Inferior parietal cortex (tissue), 1 donor: ENCODE measurements at regions not wholly inside any gene's neighbourhood (a gene's known extent, or its start where the extent isn't known, plus 50 kb on each side); places are given as distances from the start of the nearest gene placed in this dataset.

Experiments used
- DNase-seq: peaks from one replicate; pipeline ENCODE4 v3.0.0-alpha.2; 2016; ENCODE audit errors: extremely low spot score

DNA sequence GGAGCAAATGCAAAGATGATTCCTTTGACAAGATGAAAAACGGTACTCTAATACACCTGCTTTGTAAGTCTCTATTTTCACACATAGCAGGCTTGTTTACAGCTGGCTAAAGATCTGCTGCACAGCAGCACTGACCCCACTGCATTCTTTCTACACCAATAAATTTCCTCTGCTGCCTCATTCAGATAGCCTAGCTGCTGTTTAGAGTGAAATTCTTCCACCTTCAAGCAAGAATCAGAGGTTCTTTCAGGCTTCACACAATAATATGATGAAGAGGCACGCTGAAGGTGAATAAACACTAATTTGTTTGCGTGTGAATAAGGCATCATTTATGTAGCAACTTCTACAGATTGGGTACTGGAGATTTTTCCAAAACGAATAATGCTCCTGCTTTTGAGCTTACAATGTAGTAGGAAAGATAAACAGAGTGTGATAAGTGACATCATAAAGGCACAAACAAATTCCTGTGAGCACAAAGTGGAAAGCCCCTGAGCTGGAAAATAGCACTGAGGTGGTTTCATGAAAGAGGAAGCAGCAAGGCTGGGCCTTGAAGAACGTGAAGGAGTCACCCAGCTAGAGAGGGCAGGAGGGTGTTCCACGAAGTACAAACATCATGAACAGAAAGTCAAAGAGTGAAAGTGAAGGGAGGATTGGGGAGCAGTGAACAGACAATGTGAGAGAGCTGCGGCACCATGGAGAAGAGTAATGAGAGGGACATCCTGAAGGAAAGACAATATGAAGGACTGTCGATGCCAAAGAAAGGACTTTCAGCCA lies 543.4 kb downstream of the CD83 start:
- no peak for DNase-seq

DNA sequence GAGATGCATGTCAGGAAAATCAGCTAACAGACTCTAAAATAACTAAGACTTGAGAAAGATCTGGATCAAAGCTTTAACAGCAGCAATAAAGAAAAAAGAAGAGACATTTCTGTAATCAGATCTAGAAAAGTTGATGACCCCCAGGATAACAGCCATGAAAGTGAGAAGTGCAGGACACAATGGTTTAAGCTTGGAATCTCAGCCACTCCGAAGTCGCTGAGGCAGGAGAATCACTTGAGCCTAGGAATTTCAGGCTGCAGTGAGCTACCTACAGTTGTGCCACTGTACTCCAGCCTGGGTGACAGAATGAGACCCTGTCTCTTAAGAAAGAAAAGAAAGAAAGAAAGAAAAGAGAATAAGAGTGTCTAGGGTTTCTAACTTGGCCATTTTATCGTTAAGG lies 544.1 kb downstream of the CD83 start:
- no peak for DNase-seq

DNA sequence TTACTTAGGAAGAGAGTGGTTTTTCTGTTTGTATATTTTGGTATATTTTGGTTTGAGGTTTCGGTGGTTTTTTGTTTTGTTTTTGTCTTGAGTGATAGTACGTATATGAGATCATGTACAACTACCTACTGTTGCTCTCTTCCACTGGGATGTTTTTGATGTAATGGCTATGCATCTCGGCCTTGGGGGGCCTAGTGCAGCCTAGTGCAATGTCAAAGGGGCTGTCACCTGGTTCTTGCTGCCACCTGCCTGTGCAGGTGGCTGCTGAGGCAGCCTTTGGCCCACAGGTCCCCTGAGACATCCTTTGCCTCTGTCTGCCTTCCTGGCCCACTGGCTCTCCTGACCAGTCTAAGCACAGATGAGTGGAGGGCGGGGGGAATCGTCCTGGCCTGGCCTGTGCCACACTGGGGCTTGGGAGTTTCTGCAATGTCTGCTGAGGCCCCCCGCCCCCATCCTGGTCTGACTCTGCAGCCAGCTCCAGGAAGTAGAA lies 546.6 kb downstream of the CD83 start:
- no peak for DNase-seq

- DNase-seq: no peak
Observed at GRCh38 chr6:14664621-14665315, 547.2 kb downstream of the CD83 start.

GRCh38 chr6:14665827-14666724 lies 548.5 kb downstream of the CD83 start:
- DNase-seq: no peak

DNA sequence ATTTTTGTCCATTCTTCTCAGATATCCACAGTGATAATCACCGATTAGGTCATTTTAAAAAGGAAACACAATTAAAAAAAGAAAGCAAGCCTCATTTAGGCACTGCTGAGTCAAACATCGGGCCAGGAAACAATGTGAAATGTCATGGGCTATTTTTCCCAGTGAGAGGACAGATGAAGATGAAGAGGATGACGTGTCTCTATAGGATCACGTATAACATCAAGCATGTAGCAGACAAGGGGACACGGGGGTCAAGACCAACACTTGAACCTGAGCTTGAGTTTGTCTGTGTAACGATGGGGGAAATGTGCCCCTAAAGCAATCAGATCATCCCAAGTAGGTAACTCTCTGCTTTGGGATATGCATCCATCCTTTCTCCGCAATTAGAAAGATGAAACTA lies 553.2 kb downstream of the CD83 start:
- DNase-seq: no peak

GRCh38 chr6:14671261-14671681 lies 553.7 kb downstream of the CD83 start:
- DNase-seq: no peak

DNA sequence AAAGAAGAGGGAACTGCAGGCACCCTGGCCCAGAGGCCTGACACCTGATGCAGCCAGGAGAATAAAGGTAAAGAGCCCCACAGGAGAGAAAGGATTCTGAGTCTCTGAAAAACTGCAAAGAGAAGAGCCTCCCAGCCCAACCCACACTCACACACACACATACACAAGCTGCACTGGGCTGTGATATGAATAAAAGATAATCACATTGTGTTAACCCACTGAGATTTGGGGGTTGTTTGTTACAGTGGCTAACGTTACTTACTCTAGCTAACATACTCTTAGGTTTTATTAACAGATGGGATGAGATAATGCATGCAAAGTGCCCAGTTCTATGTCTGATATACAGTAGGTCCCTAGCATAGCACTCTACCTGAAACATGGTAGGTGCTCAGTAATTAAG lies 554.4 kb downstream of the CD83 start:
- no peak for DNase-seq

- DNase-seq: no peak
Observed at GRCh38 chr6:14673201-14673600, 555.6 kb downstream of the CD83 start.

DNA sequence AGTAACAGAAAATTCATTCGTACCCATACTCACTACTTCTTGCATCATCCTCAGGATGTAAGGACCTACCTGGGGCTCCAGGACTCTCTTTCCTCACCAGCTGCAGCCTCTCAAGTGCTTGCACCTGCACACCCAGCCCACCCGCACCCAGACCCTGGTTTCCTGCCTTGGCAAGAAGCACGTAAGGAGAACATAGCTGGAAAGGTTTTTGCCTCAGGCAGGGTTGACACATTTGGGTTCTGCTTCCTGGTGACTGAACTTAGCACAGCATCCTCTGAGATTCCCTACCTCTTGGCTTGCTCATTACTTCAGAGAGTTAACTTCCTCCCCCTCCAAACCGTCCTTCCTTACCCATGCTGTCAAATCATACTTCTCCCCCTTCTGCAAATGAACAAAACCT lies 556.9 kb downstream of the CD83 start:
- no peak for DNase-seq

DNA sequence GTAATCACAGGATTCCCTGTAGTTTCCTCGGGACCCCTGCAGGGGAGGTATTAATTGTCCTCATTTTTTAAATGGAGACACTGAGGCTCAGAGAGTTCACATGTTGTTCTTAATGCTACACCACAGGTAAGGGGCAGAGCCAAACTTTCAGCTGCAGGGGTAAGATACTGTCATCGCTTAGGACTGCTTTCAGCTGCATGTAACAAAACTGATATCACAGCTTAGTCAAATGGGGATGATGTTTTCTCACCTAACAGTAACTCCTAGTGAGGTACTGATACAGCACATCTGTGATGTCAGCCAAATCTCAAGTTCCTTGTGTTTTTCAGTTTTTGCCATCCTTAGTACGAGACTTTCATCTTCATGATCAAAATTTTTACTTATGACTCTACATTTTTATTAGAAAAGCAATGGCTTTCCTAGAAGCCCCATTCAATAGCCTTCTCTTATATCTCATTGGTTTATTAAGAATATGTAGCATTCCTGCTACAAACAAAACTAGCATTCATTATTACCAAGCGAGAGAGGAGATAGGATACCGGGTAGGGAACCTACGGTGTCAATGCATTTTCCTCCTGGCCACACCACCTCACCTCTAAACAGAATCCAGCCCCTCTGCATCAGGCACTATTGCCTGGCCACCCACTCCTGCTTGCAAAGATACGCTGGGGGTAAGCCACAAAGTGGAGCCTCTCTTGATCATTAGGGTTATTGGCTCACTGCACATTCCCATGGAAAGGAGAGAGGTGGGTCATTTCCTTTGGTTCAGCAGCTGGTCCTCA lies 557.5 kb downstream of the CD83 start:
- DNase-seq: no peak

- no peak for DNase-seq
Observed at GRCh38 chr6:14676064-14676463, 558.5 kb downstream of the CD83 start.

DNA sequence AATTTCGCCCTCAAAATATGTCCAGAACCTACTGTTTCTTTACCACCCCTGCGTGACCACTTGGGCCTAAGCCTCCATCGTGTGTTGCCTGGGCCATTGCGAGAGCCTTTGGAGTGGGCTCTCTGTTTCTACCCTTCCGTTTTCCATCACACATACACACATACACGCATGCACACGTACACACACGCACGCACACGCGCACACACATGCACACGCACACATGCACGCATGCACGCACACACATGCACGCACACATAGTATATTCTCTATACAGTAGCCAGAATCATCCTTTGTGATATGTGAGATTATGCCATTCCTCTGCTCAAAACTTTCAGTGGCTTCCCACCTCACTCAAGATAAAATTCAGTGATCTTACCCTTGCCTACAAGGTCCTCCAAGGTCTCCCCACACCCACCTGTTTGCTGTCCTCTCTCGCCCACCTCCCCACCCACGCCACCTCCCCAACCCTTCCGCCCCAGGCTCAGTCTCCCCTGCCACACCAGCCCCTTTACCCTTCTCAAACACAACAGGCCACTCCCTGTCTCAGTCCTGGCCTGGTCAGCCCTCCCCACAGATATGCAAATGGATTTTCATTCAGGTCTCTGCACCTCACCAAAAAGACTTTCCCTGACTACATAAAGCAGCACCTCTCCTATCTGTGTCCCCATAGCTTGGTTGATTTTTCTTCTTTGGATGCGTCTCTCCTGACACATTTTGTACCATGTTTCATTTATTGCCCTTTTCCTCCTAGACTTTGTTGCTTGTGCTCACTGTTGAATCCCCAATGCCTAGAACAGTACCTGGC lies 559.6 kb downstream of the CD83 start:
- no peak for DNase-seq

- DNase-seq: no peak
Observed at GRCh38 chr6:14681699-14682487, 564.0 kb upstream of the JARID2 start.

DNA sequence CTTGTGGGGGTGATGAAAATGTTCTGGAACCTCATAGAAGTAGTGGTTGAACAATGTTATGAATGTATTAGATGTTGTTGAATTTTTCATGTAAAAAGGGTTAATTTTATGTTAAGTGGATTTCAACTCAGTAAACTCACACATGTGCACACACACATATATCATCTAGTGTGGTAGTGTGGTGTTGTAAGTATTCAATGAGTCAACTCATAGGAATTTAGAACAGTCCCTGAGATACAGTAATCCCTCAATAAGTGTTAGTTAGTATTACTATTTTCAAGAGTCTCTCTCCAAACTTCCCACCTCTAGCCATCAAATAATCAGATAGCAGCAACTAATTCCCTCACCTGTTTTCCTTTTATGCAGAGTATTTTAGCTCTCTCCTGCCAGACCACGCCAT lies 563.1 kb upstream of the JARID2 start:
- no peak for DNase-seq

GRCh38 chr6:14689639-14690038 lies 556.2 kb upstream of the JARID2 start:
- no peak for DNase-seq

DNA sequence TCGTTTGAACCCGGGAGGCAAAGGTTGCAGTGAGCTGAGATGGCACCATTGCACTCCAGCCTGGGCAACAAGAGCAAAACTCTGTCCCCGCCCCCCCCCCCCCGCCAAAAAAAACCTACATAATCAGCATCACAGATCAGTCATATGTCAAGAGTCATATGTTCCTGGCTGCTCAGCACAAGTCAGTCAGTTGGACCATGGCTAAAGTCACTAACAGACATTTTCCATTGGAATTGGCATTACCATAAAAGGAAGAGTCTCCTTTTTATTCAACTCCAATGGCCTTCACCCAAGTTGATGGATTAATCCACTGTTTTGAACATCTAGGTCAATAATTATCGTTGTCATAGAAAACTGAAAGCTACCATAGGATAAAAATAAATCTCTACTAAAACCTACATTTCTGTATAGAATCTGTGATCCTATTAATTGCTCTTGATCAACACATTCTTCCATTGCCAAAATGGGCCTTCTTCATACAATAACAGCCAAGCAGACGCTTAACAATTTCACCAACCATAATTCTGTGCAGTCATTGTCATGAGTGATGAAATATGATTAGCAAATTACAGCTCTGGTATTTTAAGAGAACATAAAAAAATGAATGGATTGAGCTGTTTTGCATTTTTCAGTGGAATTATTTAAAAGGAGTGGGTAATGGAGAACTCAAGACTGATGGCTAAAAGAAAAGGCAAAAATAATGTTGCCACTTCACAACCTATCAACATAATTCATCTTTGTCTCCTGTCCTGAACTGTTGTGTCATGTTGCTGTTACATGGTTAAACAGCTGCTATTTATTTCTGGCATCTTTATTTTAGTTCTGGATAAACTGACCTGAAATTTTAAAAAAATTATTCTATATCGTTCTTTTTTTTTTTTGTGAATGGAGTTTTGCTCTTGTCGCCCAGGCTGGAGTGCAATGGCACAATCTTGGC lies 555.5 kb upstream of the JARID2 start:
- no peak for DNase-seq

- DNase-seq: no peak
Observed at GRCh38 chr6:14692208-14692607, 553.7 kb upstream of the JARID2 start.
